ENCODE measurements at regions not wholly inside any gene's neighbourhood (a gene's known extent, or its start where the extent isn't known, plus 50 kb on each side); places are given as distances from the start of the nearest gene placed in this dataset. TPM values are rescaled to one million over a fixed set of nuclear protein-coding genes. Genes with fewer than 3 reads are reported as not detected.

DNA sequence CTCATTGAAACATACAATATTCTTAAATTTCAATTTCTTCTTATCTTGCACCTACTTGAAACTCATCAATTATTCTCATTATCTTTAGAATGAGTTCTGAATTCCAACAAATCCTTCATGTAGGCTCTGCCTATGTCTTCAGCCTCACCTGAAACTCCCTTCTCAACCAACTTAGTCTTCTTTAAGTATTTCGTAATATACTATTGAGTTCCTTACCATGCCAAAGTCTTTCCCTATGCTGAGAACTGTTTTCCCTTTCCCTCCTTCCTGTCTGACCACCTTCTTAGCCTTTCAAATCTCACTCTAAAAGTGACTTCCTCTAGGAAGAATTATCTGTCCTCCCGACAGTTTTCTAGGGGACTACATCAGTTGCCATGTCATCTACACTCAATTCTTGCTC lies 50.9 kb upstream of the ZFAND5 start:
- Histone ChIP-seq H2AFZ (ENCODE audit: low read depth, low read length) (no peak overlapping the region), H3K36me3 (ENCODE audit: control insufficient read depth, insufficient read depth, low read length) (no peaks in the 10 kb centered on the region), H3K9me1 (ENCODE audit: control insufficient read depth, insufficient read depth, low read length) (no peaks in the 10 kb centered on the region), H3K4me3 (no peak overlapping the region), H3K27me3 (ENCODE audit: control insufficient read depth in 2 of 2, insufficient read depth in 2 of 2, low read length in 2 of 2) (peaks cover 0 to 7% of the 10 kb centered on the region in 2 experiments; a peak in 1 of 5 replicates), H3K9me3 (replicated peaks; ENCODE audit: control insufficient read depth, insufficient read depth, low read depth, low read length) (no peaks in the 10 kb centered on the region), H4K20me1 (replicated peaks; ENCODE audit: control insufficient read depth, insufficient read depth, low read length) (no peaks in the 10 kb centered on the region), H3K4me1 (replicated peaks in 1 of 2; ENCODE audit: control insufficient read depth in 2 of 2, insufficient read depth in 2 of 2, low read length in 2 of 2) (no peaks in the 10 kb centered on the region), H3K27ac (ENCODE audit: extremely low read depth, low read depth, low read length) (no peak overlapping the region), H3K4me2 (ENCODE audit: insufficient read depth, low read length) (no peak overlapping the region), H3K79me2 (ENCODE audit: control insufficient read depth, insufficient read depth, low read length) (no peaks in the 10 kb centered on the region), H3K9ac (ENCODE audit: insufficient read depth in 1 of 2, low read depth in 2 of 2, low read length in 2 of 2) (no peak overlapping the region)
- in situ Hi-C loops (cut with MboI) (no loop called here), intact Hi-C loops (cut with micrococcal nuclease) (no loop called here)
- ChIA-PET POLR2A (no interaction called here), CTCF (ENCODE audit: low intra/inter-chr PET ratio) (no interaction called here)
- no peak for TF ChIP-seq FOS (IDR thresholded peaks at IDR 0.05; ENCODE audit: extremely low read depth, insufficient read length)
- BruUV-seq (replicated peaks) = no TSS peak
- 0% methylated on average over 2 of the region's 2 CpGs for WGBS (ENCODE audit: insufficient coverage, low coverage, missing lambda C conversion rate)
- FAIRE-seq (no peak), ATAC-seq (no peak), DNase-seq (ENCODE audit: extremely low read depth in 1 of 4, low spot score in 3 of 4) (no peak)

DNA sequence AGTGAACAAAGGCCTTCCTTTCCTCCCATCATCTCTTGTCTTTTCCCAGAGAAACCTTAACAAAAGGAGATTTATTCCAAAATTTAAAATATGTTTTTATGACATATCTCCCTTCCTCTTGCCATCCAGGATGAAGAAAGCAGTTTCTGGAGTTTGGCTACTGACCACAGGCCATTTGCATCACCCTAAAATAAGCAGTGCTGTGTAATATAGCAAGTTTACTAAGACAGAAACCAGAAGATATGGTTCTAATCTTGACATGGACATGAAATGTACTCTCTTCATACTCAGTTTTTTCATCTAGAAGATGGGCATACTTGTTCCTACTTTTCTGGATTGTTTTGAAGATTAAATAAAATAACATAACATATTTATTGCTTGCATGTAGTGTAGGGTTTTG lies 50.2 kb upstream of the ZFAND5 start:
- Histone ChIP-seq H3K27ac (ENCODE audit: extremely low read depth, low read depth, low read length) (no peak overlapping the region), H3K36me3 (ENCODE audit: control insufficient read depth, insufficient read depth, low read length) (no peaks in the 10 kb centered on the region), H3K9me1 (ENCODE audit: control insufficient read depth, insufficient read depth, low read length) (no peaks in the 10 kb centered on the region), H2AFZ (ENCODE audit: low read depth, low read length) (no peak overlapping the region), H3K27me3 (ENCODE audit: control insufficient read depth in 2 of 2, insufficient read depth in 2 of 2, low read length in 2 of 2) (peaks cover 0 to 7% of the 10 kb centered on the region in 2 experiments; a peak in 1 of 5 replicates), H3K4me1 (replicated peaks in 1 of 2; ENCODE audit: control insufficient read depth in 2 of 2, insufficient read depth in 2 of 2, low read length in 2 of 2) (no peaks in the 10 kb centered on the region), H3K9me3 (replicated peaks; ENCODE audit: control insufficient read depth, insufficient read depth, low read depth, low read length) (no peaks in the 10 kb centered on the region), H3K79me2 (ENCODE audit: control insufficient read depth, insufficient read depth, low read length) (no peaks in the 10 kb centered on the region), H3K4me3 (no peak overlapping the region), H4K20me1 (replicated peaks; ENCODE audit: control insufficient read depth, insufficient read depth, low read length) (no peaks in the 10 kb centered on the region), H3K4me2 (ENCODE audit: insufficient read depth, low read length) (no peak overlapping the region), H3K9ac (ENCODE audit: insufficient read depth in 1 of 2, low read depth in 2 of 2, low read length in 2 of 2) (no peak overlapping the region)
- DNase-seq (ENCODE audit: extremely low read depth in 1 of 4, low spot score in 3 of 4) (no peak), ATAC-seq (no peak), FAIRE-seq (no peak)
- TF ChIP-seq RHOXF2B (CRISPR knock-in tag; conservative IDR thresholded peaks at IDR 0.05) = no peak
- peak; percentile 51 for TF ChIP-seq RBM25 (IDR thresholded peaks at IDR 0.05; ENCODE audit: low read depth, low read length, severe bottlenecking)
- CTCF ChIA-PET (ENCODE audit: low intra/inter-chr PET ratio) = no interaction called here
- BruUV-seq (replicated peaks) = no TSS peak
- POLR2A ChIA-PET = no interaction called here
- in situ Hi-C loops (cut with MboI) (no loop called here), intact Hi-C loops (cut with micrococcal nuclease) (no loop called here)

Small RNA genes in the stretch of these regions (small RNA-seq; reads per million reads assigned to genes)
- gene AL445646.1 = not detected

Measured in K562 (cell line).